NT2/D1 (cell line): ENCODE measurements at regions not wholly inside any gene's neighbourhood (a gene's known extent, or its start where the extent isn't known, plus 50 kb on each side); places are given as distances from the start of the nearest gene placed in this dataset.

Experiments
- SUZ12 ChIP-seq: IDR thresholded peaks from 2 replicates; pipeline ENCODE4 v1.6.1; 2011; ENCODE audit not compliant: insufficient read length, insufficient read depth; ENCODE audit errors: extremely low read depth
- YY1 ChIP-seq: IDR thresholded peaks from 2 replicates; pipeline ENCODE4 v1.6.1; 2011; ENCODE audit not compliant: insufficient read length, insufficient read depth
- ZNF274 ChIP-seq: IDR thresholded peaks from 2 replicates; pipeline ENCODE4 v1.6.1; 2011; ENCODE audit warnings: mild to moderate bottlenecking, low read depth, low read length

GRCh38 chr11:92810423-92811064 is 158.9 kb upstream of the MTNR1B start:
- TF ChIP-seq YY1 (no peak), SUZ12 (no peak), ZNF274 (no peak)
